Non-pigmented ciliary epithelial cell (primary cell): ENCODE measurements at regions not wholly inside any gene's neighbourhood (a gene's known extent, or its start where the extent isn't known, plus 50 kb on each side); places are given as distances from the start of the nearest gene placed in this dataset.
A peak's percentile ranks its signal among the peaks of the same experiment; 100 is the strongest.

Experiments used
- DNase-seq: peaks from one replicate; pipeline ENCODE4 v3.0.0-alpha.2; 2010; ENCODE audit warnings: low read depth

DNA sequence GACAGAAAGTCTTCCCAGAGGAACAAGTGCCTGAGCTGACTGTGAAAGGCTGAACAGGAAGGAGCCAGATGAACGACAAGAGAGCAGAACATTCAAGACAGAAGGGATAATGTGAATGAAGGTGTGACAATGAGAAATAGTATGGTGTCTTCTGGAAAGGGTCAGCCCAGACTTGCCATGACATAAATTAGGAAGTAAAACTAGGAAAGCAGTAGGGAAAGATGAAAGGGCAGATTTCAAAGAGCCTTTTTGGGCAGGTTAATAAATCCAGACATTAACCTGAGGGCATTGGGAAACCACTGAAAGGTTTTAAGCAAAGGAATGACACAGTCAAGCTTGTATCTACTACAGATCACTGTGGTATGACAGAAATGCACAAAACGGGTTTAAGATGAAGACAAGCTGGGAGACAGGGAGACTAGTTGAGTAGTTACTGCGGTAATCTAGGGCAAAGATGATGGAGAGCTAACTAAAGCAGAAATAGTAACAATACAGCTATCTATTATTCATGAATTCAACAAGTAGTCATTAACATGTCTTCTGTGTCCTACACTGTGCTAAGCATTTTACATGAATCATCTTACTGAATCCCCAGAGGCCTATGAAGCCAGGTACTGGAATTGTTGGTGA lies 580.9 kb upstream of the WWC1 start:
- no peak for DNase-seq

DNA sequence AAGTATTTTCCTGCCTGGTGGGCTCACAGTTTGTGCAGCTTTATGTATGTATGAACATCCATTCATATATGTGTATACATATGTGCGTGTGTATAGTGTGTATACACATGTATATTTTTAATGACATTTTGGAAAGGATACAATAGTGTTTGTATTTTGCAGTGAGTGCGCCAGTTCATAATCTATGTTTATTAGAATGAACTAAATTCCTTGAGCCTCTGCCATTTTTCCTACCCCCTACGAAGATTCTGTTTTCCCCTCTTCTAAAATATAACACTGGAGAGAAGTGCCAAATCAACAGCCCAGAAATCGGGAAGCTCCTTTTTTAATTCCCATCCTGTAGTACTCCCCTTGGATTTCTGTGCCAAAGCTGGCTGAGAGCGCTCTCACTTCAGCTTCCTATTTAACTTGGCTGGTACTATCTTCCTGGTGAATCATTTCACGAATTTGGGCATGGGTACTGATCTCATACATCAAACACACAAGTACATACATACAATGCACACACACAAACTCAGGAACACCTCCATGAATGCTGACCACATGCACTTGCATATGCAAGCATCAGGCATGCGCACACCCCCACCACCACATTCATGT lies 578.4 kb upstream of the WWC1 start:
- no peak for DNase-seq

DNA sequence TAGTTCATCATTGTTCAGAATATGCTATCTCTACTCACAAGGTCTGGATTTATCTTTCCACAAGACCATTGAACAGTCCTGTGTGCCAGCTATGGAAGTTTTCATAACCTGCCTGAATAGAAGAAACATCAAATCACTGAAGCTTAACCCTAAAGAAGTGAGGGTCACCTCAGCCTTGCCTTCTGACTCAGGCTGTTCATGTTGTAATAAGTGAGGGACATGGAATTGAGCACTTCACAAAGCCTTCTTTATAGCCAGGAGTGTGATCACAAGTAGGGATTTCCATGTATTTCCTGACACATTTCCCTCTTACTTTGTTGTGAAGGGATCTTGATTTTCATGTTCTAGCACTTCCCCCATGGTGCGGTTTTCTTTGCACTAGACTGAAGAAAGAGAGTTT lies 577.5 kb upstream of the WWC1 start:
- DNase-seq: no peak

DNA sequence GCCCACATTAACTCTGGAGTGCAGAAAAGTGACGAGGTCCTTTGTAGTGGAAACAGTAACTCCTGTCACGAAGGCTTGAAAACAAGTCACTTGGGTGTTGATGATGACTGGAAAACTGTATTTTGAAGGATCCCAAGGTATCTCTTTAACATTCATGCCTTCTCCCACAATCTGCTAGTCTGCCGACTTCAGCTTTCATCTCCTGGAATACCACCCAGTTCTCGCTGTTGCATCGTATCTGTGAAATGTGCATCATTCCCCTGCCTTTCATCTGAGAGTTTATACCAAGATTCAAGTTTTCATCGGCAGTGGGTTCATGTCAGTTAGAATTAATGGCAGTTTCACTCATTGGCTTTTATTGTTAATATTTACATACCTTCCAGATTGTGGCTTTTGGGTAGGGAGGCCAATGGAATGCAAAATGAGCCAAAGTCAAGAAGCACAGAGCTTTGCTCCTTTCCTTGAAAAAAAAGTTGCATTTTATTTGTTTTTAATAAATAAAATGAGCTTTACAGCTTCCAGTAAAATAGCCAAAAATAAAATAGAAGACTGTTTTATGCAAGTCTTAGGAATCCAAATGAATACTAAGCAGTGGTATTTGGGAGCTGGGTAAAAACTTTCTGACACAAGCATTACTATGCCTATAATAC lies 575.2 kb upstream of the WWC1 start:
- DNase-seq: no peak

DNA sequence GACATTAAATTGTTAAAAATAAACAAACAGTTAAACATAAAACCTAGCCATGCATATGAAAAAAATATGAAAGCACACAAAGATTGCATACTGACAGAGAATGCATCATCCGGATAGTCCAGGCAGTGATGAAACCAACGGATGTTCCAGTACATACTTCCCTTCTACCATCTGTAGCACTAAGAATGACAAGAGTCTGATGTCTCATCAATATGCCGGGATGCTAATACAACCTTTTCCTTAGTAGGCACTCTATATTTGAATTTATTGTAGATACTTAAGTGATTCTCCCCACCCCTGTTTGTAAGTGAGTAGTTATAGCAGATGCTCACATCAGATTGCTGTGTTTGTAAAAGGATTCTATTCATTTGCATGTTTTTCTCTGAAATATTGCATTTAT lies 571.2 kb upstream of the WWC1 start:
- DNase-seq: no peak

DNA sequence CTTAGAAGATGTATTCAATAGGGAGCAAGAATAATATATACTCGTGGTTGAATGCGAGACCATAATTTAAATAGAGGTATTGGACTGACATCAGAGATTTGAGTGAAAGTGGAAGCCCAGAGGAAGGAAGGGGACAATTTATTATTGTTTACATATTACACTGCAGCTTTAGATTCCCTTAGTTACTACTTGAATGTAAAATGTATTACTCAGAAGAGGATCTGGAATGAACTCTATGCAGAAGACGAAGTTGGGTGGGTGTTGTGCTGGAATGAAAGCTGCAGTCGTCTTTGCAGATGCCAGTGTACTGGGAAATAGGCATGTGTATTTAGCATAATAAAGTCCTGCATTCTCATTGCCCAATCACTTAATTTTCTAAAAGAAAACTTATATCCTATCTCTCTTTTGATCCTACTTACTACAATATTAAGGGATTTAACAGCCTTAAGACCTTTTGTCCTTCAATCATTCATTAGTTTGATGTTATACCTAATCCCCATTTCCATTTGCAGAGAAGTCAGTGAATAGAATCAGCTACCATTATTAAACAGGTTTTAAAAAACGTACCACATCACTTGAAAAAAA lies 570.7 kb upstream of the WWC1 start:
- DNase-seq: no peak

DNA sequence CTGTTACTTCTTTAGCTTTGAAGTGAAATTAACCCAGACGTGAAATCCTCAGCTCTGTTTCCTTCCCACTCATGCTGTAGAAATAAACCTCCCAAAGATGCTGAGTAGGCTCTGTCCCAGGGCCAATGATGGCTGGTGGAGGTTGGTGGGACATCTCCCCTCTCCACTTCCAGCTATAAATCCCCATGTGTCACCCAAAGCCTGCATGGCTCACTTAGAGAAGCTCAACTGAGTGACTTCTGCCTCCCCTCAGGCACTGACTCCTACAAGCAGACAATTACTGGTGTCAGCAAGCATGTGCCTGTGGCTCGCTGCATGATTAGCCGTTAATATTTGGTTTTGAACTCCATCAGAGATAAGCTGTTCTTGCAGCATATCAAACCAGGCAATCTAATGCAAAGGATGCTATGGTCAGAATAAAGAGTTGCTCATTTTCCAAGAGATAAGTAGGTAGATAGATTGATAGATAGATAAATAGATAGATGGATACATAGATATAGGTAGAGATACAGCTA lies 569.5 kb upstream of the WWC1 start:
- no peak for DNase-seq

DNA sequence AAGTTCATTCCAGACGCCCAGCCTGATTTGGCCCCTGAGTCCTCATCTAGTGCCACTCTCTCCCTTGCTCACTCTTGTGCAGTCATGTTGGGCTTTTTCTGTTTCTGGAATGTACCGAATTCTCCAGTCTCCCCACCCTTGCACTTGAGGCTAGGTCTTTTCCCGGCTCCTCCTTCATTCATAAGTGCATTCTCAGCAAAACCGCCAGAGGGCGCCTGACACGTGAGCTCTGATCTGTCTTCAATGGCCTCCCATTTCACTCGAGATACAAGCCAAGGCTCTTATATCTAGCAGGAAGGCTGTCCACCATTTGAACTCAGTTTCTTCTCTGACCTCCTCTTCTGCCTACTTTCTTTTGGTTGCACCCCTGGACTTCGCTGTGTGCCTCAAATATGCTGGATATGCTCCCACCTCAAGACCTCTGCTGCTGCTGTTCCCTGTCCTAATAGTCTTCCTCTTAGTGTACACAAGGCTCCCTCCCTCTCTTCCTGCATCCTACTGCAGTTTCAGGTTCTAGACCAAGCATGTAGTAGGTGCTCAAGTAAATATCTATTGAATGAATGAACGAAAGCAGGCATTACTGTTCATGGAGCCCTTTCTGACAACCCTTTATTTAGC lies 568.1 kb upstream of the WWC1 start:
- no peak for DNase-seq

DNA sequence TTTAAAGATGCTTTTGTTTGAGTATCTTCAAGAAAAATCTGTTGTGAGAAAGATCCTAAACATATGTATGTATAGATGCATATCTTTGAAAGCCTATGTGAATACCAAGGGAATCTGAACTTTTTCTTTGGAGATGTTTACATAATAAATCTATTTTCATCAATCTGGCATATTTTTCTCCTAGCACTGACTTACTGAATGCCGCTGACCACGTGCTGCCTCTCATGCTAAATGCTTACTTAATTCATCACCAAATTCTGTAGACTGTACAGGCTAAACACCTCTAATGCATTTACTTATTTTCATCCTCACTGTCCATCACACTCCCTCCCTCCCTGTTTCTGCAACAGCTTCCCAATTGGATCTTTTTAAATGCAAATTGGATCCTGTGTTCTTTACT lies 566.2 kb upstream of the WWC1 start:
- no peak for DNase-seq

DNA sequence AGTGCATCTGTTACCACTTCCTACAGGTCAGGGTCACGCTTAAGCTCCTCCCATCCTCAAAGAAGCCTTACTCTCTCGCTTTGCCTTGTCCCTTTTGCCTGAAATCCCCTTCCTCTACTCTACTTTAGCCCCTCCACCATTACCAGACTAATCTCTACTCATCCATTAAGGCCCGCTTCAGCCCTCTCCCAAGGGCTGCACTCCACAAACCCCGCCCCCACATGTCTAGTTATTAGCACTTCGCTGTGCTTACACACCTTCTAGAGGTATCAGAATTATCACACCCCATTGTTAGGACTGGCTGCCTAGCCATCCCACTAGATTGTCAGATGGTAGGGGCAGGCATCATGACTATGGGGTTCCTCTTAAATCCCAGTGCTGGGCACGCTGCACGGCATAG lies 565.7 kb upstream of the WWC1 start:
- no peak for DNase-seq

DNA sequence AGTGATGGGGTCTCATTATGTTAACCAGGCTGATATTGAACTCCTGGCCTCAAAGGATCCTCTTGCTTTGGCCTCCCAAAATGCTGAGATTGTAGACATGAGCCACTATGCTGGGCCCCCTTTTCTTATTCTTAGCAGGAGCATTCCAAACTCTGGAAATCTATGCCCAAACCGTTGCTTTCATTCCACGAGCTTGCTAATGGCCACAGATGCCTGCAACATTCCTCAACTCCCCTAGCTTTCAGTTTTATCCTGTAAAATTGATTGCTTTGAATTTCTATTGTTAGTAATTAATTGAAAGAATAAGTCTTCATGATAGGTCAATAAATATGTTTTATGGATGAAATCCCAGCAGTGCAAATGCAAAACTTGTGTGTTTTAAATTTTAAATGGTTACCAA lies 564.8 kb upstream of the WWC1 start:
- DNase-seq: no peak

DNA sequence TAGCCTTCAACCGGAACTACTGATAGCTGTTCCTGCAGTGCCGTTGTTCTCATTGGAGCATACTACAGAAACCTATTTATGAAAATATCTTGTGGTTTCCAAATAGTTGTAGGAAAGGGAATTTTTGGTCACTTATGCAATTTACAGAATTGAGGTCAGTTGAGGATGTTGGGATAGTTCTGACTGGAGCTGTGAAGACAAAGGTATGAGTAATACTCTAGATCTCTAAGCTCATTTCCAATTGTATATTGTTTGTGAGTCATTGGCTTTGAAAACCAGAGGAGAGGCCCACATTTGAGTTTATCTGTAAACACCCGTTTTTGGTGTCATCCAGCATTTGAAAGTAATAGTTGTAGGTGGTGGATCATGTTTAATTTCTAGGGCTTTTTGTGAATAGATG lies 561.3 kb upstream of the WWC1 start:
- peak; percentile 95 for DNase-seq

DNA sequence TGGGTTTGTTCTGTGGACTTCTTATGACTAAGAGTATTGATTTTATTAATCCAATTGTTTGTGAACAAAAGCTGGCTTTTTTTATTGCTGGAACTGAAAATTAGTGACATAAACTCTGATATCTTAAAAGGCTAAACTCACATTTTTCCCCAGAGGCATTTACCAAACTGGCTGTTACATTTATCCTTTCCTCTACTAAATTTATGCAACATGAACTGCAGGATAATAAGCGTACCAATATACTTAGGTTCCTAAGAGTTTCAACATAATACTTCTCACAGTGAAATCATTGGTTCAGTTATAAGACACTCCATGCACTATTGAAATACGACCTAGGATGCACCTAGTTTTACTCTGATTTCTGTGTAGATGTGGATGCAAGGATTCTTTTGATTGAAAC lies 560.8 kb upstream of the WWC1 start:
- DNase-seq: no peak

DNA sequence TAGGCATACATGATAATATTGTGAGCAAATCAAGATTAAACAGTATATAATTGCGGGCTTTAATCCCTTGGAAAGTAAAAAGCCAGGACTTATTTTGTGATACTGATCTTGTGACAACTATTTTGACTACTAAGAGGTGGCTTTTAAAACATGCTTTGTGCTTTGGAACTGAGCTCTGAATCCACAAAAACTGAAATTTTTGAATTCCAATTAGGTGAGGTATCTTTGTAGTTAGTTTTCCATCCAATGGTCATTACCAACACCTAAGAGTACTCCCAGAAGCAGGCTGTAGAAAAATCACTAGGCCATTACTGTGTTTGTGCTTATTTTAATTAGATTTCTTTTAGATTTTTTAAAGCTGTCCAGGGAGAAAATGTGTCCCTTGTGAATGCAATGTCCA lies 559.5 kb upstream of the WWC1 start:
- no peak for DNase-seq

DNA sequence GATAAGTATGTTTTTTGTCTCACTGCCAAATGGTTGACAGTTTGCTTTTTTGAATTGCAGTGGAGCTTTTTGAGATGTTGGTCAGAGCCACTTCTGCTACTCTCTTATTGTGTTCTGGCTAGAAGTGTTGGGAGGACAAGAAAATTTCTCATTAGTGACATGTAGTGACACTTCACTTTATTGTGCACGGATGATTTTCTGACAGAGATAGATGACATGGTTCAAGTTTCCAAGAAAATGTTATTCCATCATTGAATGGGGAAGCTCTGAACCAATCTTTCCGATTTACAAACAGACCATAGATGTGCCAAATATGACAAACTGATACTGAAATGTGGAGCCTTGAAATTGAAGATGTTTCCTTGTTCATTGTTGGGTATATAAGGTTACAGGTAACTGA lies 558.9 kb upstream of the WWC1 start:
- no peak for DNase-seq

DNA sequence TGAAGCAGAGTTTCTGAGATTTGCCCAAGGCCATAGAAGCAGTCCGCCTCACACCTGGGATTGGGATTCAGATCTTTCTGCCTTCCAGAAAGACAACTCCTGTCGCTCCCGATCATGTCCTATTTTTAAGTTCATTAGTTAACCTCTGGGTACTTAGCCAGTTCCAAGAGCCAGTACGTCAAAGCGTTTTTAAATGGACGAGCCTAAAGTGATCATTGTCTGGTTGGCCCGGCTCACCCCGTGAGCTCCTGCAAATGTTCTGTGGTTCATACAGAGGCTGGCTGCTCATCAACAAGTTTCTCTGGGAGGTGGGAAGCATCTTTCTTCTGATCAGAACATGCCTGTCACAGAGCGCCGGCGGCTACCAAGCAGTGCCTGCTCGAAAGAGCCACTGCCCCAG lies 554.5 kb upstream of the WWC1 start:
- DNase-seq: no peak

DNA sequence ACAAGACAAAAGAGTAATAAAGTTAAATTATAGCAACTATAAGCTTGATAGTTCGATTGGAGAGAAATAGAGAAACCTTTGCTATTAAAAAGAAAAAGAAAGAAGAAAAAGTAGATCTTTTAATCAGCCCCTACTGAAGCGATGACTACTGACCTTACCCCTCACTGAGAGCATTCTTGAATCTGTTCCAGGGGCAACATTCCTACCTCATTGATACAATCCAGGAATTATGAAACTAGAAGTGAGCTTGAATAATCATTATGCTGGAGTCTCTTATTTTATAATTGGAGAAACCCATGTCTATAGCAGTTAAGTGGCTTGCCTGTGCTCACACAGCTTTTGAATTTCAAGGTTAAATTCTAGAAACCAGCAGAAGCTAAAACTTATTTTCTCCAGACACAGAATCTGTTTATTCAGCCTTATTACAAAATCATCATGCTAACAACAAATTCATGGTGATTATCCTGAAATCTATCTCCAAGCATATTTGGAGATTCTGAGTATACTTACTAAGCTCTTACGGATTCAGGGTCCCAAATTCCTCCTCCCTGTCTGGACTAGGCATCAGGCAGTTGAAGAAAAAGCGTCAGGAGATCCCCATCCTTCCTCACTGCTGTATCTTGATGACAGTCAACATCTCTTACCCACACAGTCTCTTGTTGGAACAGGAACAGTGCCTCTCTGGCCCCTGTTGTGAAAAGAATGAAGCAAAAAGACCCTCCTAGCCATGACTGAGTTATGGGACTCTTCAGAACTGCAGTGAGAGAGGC lies 547.6 kb upstream of the WWC1 start:
- DNase-seq: peak; percentile 79

DNA sequence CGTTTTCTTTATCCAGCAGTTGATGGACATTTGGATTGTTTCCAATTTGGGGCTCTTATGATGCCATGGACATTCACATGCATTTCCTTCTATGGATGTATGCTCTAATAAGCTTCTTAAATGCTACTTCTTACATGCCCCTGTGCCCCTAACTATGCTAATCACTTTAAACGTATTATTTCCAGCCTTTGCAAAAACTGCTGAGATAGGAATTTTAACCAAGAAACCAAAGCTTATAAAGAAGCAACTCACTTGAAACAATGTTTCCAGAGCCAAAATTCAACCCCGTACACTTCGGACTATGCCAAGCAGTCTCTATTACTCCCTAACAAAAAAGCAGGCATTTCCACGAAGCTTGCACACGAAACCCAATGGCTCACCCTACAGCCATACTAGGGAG lies 545.6 kb upstream of the WWC1 start:
- DNase-seq: no peak

DNA sequence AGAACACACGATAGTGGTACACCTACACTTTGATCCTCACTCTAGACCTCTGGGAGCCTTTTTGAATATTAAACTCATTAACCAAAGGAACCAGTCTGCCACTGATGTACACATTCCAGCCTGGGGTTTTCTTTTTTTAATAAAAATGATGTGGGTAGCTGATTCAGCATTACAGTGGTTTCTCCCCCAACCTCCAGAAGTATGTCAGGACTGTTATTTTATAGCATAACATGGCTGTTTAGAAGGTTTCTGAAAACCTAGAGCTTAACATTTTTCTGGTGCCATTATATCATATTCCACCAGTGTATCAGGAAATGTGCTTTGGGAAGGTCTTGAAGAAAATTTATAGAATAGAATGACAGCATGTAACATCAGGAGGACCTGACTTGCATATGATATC lies 540.9 kb upstream of the WWC1 start:
- DNase-seq: no peak

DNA sequence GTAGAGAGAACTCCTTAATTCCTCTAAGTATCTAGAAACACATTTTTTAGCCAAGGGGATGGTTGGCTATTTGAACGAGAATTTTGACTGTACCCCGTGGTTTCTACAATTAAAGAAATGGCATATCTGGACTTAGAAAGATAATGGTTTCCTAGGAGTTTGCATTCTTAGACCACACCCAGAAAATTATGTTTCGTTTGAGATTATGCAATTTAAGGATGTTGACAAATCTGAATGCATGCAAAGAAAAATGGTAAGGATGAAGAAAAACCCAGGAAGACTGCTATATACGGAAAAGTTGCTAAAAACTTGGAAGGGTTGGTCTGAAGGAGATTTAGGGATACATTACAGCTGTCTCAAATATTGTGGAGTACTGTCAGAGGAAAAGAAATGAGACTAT lies 538.5 kb upstream of the WWC1 start:
- DNase-seq: no peak

DNA sequence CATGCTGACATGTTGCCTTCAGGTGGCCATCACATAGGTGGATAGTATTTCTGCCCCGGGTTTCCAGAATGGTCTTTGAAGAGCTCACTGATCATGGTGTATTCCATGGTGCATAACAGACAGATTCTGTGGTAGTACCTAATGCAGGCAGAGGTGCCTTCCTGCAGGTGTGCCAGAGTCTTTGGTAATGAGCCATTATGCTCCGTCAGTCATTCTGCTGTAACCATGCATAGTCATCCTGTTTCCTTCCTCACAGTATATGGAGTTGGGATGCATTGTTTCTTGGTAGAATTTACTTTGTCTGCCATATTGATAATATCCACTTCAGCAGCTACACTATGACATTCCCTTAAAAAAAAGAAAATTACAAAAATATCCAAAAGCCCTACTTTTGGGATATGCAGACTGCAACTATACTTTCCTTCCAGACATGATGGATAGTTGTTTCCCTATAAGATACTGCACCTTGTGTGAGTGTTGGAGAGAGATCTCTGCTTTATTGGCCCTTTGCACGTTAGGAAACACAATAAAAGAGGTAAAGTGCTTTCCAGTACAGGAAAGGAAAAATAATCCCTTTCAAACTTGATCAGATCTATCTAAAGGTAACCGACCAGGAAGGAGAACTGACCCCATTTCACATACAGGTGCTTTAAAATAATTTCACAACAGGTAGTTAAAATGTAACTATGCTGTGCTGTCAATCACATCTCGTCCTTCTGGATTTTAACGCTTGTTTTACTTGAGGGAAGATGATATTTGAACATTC lies 537.5 kb upstream of the WWC1 start:
- DNase-seq: no peak
